ENCODE measurements at regions not wholly inside any gene's neighbourhood (a gene's known extent, or its start where the extent isn't known, plus 50 kb on each side); places are given as distances from the start of the nearest gene placed in this dataset.

- in situ Hi-C loops (cut with MboI; ENCODE audit: low sequenced_read_pairs), result no loop called here
- Histone ChIP-seq H3K4me3 (no peak overlapping the region), H3K4me1 (no peaks in the 10 kb centered on the region), H3K9me3 (peaks cover 2% of the 10 kb centered on the region; the same call in 1 of the 2 replicates), H3K27me3 (ENCODE audit: low read depth) (no peaks in the 10 kb centered on the region), H3K36me3 (replicated peaks) (no peaks in the 10 kb centered on the region)
- no peak for DNase-seq (ENCODE audit: low spot score in 2 of 2)
Observed at GRCh38 chr20:22407237-22408193, 176.9 kb downstream of the FOXA2 start.

- no peaks in the 10 kb centered on the region for H3K36me3 ChIP-seq (replicated peaks)
- H3K27me3 ChIP-seq (ENCODE audit: low read depth), result no peaks in the 10 kb centered on the region
- no peak overlapping the region for H3K4me3 ChIP-seq
- H3K4me1 ChIP-seq, result no peaks in the 10 kb centered on the region
- no peaks in the 10 kb centered on the region for H3K9me3 ChIP-seq
- no peak for DNase-seq (ENCODE audit: low spot score in 2 of 2)
- in situ Hi-C loops (cut with MboI; ENCODE audit: low sequenced_read_pairs), result no loop called here
Observed at GRCh38 chr20:22404419-22405170, 179.8 kb downstream of the FOXA2 start.

- in situ Hi-C loops (cut with MboI; ENCODE audit: low sequenced_read_pairs), result no loop called here
- H3K9me3 ChIP-seq, result no peaks in the 10 kb centered on the region
- no peaks in the 10 kb centered on the region for H3K4me1 ChIP-seq
- H3K27me3 ChIP-seq (ENCODE audit: low read depth), result no peaks in the 10 kb centered on the region
- no peaks in the 10 kb centered on the region for H3K36me3 ChIP-seq (replicated peaks)
- no peak for DNase-seq (ENCODE audit: low spot score in 2 of 2)
- no peak overlapping the region for H3K4me3 ChIP-seq
Observed at GRCh38 chr20:22403632-22404361, 180.6 kb downstream of the FOXA2 start.

GRCh38 chr20:22403022-22403631 lies 181.2 kb downstream of the FOXA2 start:
- H3K4me1 ChIP-seq, result no peaks in the 10 kb centered on the region
- no peak for DNase-seq (ENCODE audit: low spot score in 2 of 2)
- H3K9me3 ChIP-seq, result no peaks in the 10 kb centered on the region
- no peaks in the 10 kb centered on the region for H3K27me3 ChIP-seq (ENCODE audit: low read depth)
- in situ Hi-C loops (cut with MboI; ENCODE audit: low sequenced_read_pairs), result no loop called here
- no peaks in the 10 kb centered on the region for H3K36me3 ChIP-seq (replicated peaks)
- no peak overlapping the region for H3K4me3 ChIP-seq

DNA sequence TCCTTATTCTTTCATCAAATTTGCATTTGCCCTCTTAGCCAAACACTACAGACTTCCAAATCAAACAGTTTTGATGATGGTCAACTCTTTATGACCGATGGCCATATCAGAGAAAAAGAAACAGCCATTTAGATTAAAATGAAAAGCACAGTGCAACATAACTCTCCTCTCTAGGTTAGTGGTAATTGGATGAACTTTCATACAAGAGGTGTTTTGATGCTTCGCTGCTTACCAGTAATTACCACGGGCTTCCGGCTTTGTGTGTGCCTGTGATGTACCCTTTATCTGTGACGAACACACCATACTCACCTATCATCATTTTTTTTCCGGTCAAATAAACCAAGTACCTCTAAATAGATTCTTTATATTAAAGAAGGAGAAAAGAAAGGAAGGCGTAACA lies 181.8 kb downstream of the FOXA2 start:
- Histone ChIP-seq H3K36me3 (replicated peaks) (no peaks in the 10 kb centered on the region), H3K27me3 (ENCODE audit: low read depth) (no peaks in the 10 kb centered on the region), H3K4me3 (no peak overlapping the region), H3K4me1 (no peaks in the 10 kb centered on the region), H3K9me3 (no peaks in the 10 kb centered on the region)
- DNase-seq (ENCODE audit: low spot score in 2 of 2), result no peak
- in situ Hi-C loops (cut with MboI; ENCODE audit: low sequenced_read_pairs), result no loop called here

GRCh38 chr20:22400440-22400839 lies 183.9 kb downstream of the FOXA2 start:
- H3K9me3 ChIP-seq, result no peaks in the 10 kb centered on the region
- in situ Hi-C loops (cut with MboI; ENCODE audit: low sequenced_read_pairs), result no loop called here
- DNase-seq (ENCODE audit: low spot score in 2 of 2), result no peak
- H3K4me3 ChIP-seq, result no peak overlapping the region
- no peaks in the 10 kb centered on the region for H3K4me1 ChIP-seq
- H3K27me3 ChIP-seq (ENCODE audit: low read depth), result no peaks in the 10 kb centered on the region
- H3K36me3 ChIP-seq (replicated peaks), result no peaks in the 10 kb centered on the region

GRCh38 chr20:22394583-22394982 lies 189.8 kb downstream of the FOXA2 start:
- H3K9me3 ChIP-seq, result no peaks in the 10 kb centered on the region
- no peak for DNase-seq (ENCODE audit: low spot score in 2 of 2)
- no peaks in the 10 kb centered on the region for H3K36me3 ChIP-seq (replicated peaks)
- no peaks in the 10 kb centered on the region for H3K27me3 ChIP-seq (ENCODE audit: low read depth)
- H3K4me1 ChIP-seq, result no peaks in the 10 kb centered on the region
- no peak overlapping the region for H3K4me3 ChIP-seq
- in situ Hi-C loops (cut with MboI; ENCODE audit: low sequenced_read_pairs), result no loop called here

DNA sequence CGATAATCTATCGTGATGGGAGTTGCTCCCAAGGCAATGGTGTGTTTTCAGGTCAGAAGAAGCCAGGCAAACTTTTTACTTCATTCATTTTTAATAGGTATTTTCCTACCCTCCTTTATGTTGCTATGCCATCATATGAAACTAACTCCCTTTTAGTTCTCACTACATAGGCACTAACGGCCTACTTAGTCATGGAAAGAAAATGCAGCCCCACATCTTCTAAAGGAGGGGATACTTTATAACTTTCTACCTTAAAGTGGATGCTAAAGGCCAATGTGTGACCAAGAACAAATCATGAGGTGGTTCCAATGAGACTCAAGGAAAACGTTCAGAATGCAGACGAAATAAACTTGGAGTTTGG lies 193.8 kb downstream of the FOXA2 start:
- DNase-seq (ENCODE audit: low spot score in 2 of 2), result no peak
- Histone ChIP-seq H3K27me3 (ENCODE audit: low read depth) (no peaks in the 10 kb centered on the region), H3K9me3 (no peaks in the 10 kb centered on the region), H3K4me3 (no peak overlapping the region), H3K4me1 (no peaks in the 10 kb centered on the region), H3K36me3 (replicated peaks) (no peaks in the 10 kb centered on the region)
- in situ Hi-C loops (cut with MboI; ENCODE audit: low sequenced_read_pairs), result no loop called here

DNA sequence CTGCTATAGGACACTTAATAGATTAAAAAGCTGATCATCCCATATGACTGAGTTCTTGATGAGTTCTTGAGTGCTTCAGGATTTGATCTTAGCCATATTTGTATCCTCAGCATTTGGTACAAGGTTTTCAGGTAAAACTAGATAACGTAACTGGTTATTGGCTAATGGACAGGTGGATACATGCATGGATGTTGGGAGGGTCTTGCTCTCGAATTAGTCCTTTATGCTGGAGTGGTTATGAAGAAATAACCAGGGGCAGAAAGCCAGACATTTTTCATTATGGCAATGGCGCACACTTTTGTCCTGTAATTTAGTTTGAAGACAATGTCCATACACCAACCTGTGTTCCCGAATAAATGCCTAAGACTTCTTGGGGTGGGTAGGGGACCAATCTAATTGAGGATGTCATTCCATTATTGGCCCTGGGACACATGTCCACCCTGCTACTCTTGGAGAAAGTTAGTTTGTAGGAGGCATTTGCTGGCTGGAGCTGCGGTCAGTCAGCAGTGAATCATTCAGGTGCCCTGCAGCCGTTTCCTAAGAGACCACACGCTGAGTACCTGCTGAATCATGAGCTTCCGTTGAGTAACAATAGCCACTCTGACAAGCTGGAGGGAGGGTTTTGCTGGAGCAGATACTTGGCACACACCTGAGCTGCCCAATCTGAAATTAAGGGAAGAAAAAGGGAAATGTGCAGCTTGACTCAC lies 194.4 kb downstream of the FOXA2 start:
- no peak for DNase-seq (ENCODE audit: low spot score in 2 of 2)
- no peaks in the 10 kb centered on the region for H3K36me3 ChIP-seq (replicated peaks)
- H3K4me1 ChIP-seq, result no peaks in the 10 kb centered on the region
- H3K4me3 ChIP-seq, result no peak overlapping the region
- in situ Hi-C loops (cut with MboI; ENCODE audit: low sequenced_read_pairs), result no loop called here
- H3K9me3 ChIP-seq, result no peaks in the 10 kb centered on the region
- H3K27me3 ChIP-seq (ENCODE audit: low read depth), result no peaks in the 10 kb centered on the region

GRCh38 chr20:22387452-22387851 lies 196.9 kb downstream of the FOXA2 start:
- H3K4me3 ChIP-seq, result no peak overlapping the region
- H3K4me1 ChIP-seq, result no peaks in the 10 kb centered on the region
- DNase-seq (ENCODE audit: low spot score in 2 of 2), result no peak
- in situ Hi-C loops (cut with MboI; ENCODE audit: low sequenced_read_pairs), result no loop called here
- H3K9me3 ChIP-seq, result no peaks in the 10 kb centered on the region
- no peaks in the 10 kb centered on the region for H3K27me3 ChIP-seq (ENCODE audit: low read depth)
- no peaks in the 10 kb centered on the region for H3K36me3 ChIP-seq (replicated peaks)

DNA sequence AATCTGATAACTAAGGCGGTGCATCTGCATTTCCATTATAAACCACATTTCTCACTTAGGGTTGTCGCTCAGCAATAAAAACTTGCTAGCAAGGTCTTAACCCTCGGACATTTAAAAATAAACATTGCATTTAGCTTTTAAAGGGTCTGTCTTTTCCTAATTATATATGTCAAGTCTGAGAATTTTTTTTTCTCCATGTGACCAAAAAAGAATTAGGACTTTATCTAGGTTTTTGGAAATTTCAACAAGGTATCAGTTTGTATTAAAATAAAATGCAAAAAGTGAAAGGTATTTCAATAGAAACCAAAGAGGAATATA lies 198.1 kb downstream of the FOXA2 start:
- Histone ChIP-seq H3K27me3 (ENCODE audit: low read depth) (no peaks in the 10 kb centered on the region), H3K36me3 (replicated peaks) (no peaks in the 10 kb centered on the region), H3K9me3 (no peaks in the 10 kb centered on the region), H3K4me3 (no peak overlapping the region), H3K4me1 (no peaks in the 10 kb centered on the region)
- in situ Hi-C loops (cut with MboI; ENCODE audit: low sequenced_read_pairs), result no loop called here
- DNase-seq (ENCODE audit: low spot score in 2 of 2), result no peak

- Histone ChIP-seq H3K36me3 (replicated peaks) (no peaks in the 10 kb centered on the region), H3K9me3 (no peaks in the 10 kb centered on the region), H3K27me3 (ENCODE audit: low read depth) (no peaks in the 10 kb centered on the region), H3K4me1 (no peaks in the 10 kb centered on the region), H3K4me3 (no peak overlapping the region)
- in situ Hi-C loops (cut with MboI; ENCODE audit: low sequenced_read_pairs), result no loop called here
- no peak for DNase-seq (ENCODE audit: low spot score in 2 of 2)
Observed at GRCh38 chr20:22385602-22386305, 198.6 kb downstream of the FOXA2 start.

- Histone ChIP-seq H3K9me3 (no peaks in the 10 kb centered on the region), H3K36me3 (replicated peaks) (no peaks in the 10 kb centered on the region), H3K4me1 (no peaks in the 10 kb centered on the region), H3K4me3 (no peak overlapping the region), H3K27me3 (ENCODE audit: low read depth) (no peaks in the 10 kb centered on the region)
- DNase-seq (ENCODE audit: low spot score in 2 of 2), result no peak
- in situ Hi-C loops (cut with MboI; ENCODE audit: low sequenced_read_pairs), result no loop called here
Observed at GRCh38 chr20:22384978-22385377, 199.4 kb downstream of the FOXA2 start.
